Upper lobe of left lung (tissue), 6 donors: ENCODE measurements at regions not wholly inside any gene's neighbourhood (a gene's known extent, or its start where the extent isn't known, plus 50 kb on each side); places are given as distances from the start of the nearest gene placed in this dataset.

Experiments
- ATAC-seq, 2 donors: fragments of 200-7000 bp; cut with Tn5 transposase; one replicate each; pipeline ENCODE4 v1.9.1; 2022; ENCODE audit warnings: mild to moderate bottlenecking in 2 of 2, moderate library complexity in 2 of 2; ENCODE audit not compliant: low FRiP score in 2 of 2
- DNase-seq, 2 donors: peaks; one replicate each; pipeline ENCODE4 v3.0.0-alpha.2; 2019 to 2020
- H3K27ac ChIP-seq, 4 donors: fragments of 200-600 bp; sonication (generic); one replicate each; pipeline ENCODE4 v1.5.1; 2016 to 2019
- H3K27me3 ChIP-seq, 4 donors: fragments of 200-600 bp; sonication (generic); one replicate each; pipeline ENCODE4 v1.5.1; 2017 to 2019
- H3K36me3 ChIP-seq, 4 donors: fragments of 200-600 bp; sonication (generic); one replicate each; pipeline ENCODE4 v1.5.1; 2016 to 2019
- H3K4me1 ChIP-seq, 4 donors: fragments of 200-600 bp; sonication (generic); one replicate each; pipeline ENCODE4 v1.5.1; 2018 to 2019
- H3K4me3 ChIP-seq, 4 donors: fragments of 200-600 bp; sonication (generic); one replicate each; pipeline ENCODE4 v1.5.1; 2017 to 2019; ENCODE audit warnings: mild to moderate bottlenecking in 2 of 4, moderate library complexity in 1 of 4
- H3K9me3 ChIP-seq, 4 donors: fragments of 200-600 bp; sonication (generic); one replicate each; pipeline ENCODE4 v1.5.1; 2018 to 2019
- CTCF ChIP-seq, 6 experiments: fragments of 450-650 bp in 4 of 6; fragments of 200-600 bp in 2 of 6; sonication (generic) in 2 of 6; IDR thresholded peaks; one replicate each; pipeline ENCODE4 v1.5.1; 2016 to 2019; ENCODE audit warnings: antibody characterized with exemption in 6 of 6
- EP300 ChIP-seq, 4 donors: sonication (generic); formaldehyde crosslinking; IDR thresholded peaks; one replicate each; pipeline ENCODE4 v1.5.1; 2017; ENCODE audit warnings: antibody characterized with exemption in 4 of 4, control low read depth in 2 of 4
- POLR2A ChIP-seq, 4 donors: fragments of 450-650 bp; IDR thresholded peaks; one replicate each; pipeline ENCODE4 v1.5.1; 2016 to 2017; ENCODE audit warnings: antibody characterized with exemption in 4 of 4, mild to moderate bottlenecking in 2 of 4
- POLR2AphosphoS5 ChIP-seq, 2 donors: sonication (generic); formaldehyde crosslinking; IDR thresholded peaks; one replicate each; pipeline ENCODE4 v1.5.1; 2017; ENCODE audit warnings: antibody characterized with exemption in 2 of 2
- WGBS, 2 donors: methylation state at CpG; one replicate each; pipeline ENCODE4 v1.1.5; 2017 to 2018; 5-methylcytosine and 5-hydroxymethylcytosine counted together
- donor health status: DM: no; HTN: no; CAD: no; lungs with moderate emphysema.
- donor health status: DM: no; HTN: yes; CAD: no; lungs with severe emphysema.

- 51 to 62% methylated on average over 5 of the region's 5 CpGs for whole genome bisulfite sequencing, 2 donors
- H3K27ac ChIP-seq: no peak overlapping the region
- H3K9me3 ChIP-seq: no peaks in the 10 kb centered on the region
- H3K4me1 ChIP-seq: no peaks in the 10 kb centered on the region
- DNase-seq (no peak), ATAC-seq (no peak)
- TF ChIP-seq POLR2A (IDR thresholded peaks at IDR 0.05) (no peak), POLR2AphosphoS5 (IDR thresholded peaks at IDR 0.05) (no peak), CTCF (IDR thresholded peaks at IDR 0.05) (no peak), EP300 (IDR thresholded peaks at IDR 0.05) (no peak)
- no peak overlapping the region for H3K4me3 ChIP-seq
- H3K36me3 ChIP-seq: no peaks in the 10 kb centered on the region
- H3K27me3 ChIP-seq: no peaks in the 10 kb centered on the region
Observed at GRCh38 chr17:11023639-11024479, 186.0 kb upstream of the PIRT start.

- Histone ChIP-seq H3K36me3 (no peaks in the 10 kb centered on the region), H3K27me3 (peaks cover 0 to 2% (median 0%) of the 10 kb centered on the region in 4 donors), H3K9me3 (no peaks in the 10 kb centered on the region), H3K4me3 (no peak overlapping the region), H3K4me1 (no peaks in the 10 kb centered on the region), H3K27ac (no peak overlapping the region)
- DNase-seq (no peak), ATAC-seq (no peak)
- 67 to 91% methylated on average over 5 of the region's 5 CpGs for WGBS, 2 donors
- TF ChIP-seq POLR2AphosphoS5 (IDR thresholded peaks at IDR 0.05): no peak
- TF ChIP-seq EP300 (IDR thresholded peaks at IDR 0.05): no peak
- no peak for TF ChIP-seq CTCF (IDR thresholded peaks at IDR 0.05)
- no peak for TF ChIP-seq POLR2A (IDR thresholded peaks at IDR 0.05)
Observed at GRCh38 chr17:11006530-11006929, 168.6 kb upstream of the PIRT start.

GRCh38 chr17:11005940-11006339, 168.1 kb upstream of the PIRT start:
- ATAC-seq: no peak
- no peaks in the 10 kb centered on the region for H3K4me1 ChIP-seq
- peaks cover 0 to 2% (median 0%) of the 10 kb centered on the region in 4 donors for H3K27me3 ChIP-seq
- no peak overlapping the region for H3K4me3 ChIP-seq
- no peaks in the 10 kb centered on the region for H3K9me3 ChIP-seq
- 79 to 84% methylated on average over 8 of the region's 8 CpGs for WGBS, 2 donors
- no peak for DNase-seq
- no peaks in the 10 kb centered on the region for H3K36me3 ChIP-seq
- TF ChIP-seq POLR2A (IDR thresholded peaks at IDR 0.05) (no peak), CTCF (IDR thresholded peaks at IDR 0.05) (no peak), POLR2AphosphoS5 (IDR thresholded peaks at IDR 0.05) (no peak), EP300 (IDR thresholded peaks at IDR 0.05) (no peak)
- no peak overlapping the region for H3K27ac ChIP-seq

DNA sequence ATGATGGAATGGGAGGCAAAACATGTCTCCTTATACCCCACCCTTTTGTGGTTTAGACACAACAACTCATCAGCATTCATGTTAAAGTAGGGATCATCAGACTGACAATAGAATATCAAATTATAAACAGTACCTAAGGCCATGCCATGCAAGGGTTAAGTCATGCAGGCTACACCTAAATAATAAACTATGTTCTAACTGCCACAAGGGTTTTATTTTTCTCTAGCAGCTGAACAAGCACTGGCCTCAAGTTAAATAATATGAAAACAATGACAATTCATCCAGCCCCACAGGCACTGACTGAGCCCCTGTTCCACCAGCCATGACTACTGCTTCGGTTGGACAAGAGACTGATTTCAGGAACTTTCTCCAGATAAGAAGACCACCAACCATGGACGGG, 164.5 kb upstream of the PIRT start:
- no peak for TF ChIP-seq POLR2A (IDR thresholded peaks at IDR 0.05)
- TF ChIP-seq EP300 (IDR thresholded peaks at IDR 0.05): no peak
- TF ChIP-seq POLR2AphosphoS5 (IDR thresholded peaks at IDR 0.05): no peak
- TF ChIP-seq CTCF (IDR thresholded peaks at IDR 0.05): no peak
- WGBS, 2 donors: 63 to 70% methylated on average over 2 of the region's 2 CpGs
- H3K9me3 ChIP-seq: no peaks in the 10 kb centered on the region
- DNase-seq (no peak), ATAC-seq (no peak)
- H3K36me3 ChIP-seq: no peaks in the 10 kb centered on the region
- H3K27me3 ChIP-seq: peaks cover 0 to 2% (median 0%) of the 10 kb centered on the region in 4 donors
- H3K4me3 ChIP-seq: no peak overlapping the region
- no peak overlapping the region for H3K27ac ChIP-seq
- H3K4me1 ChIP-seq: no peaks in the 10 kb centered on the region

GRCh38 chr17:11001651-11002050, 163.8 kb upstream of the PIRT start:
- Histone ChIP-seq H3K4me3 (no peak overlapping the region), H3K9me3 (no peaks in the 10 kb centered on the region), H3K4me1 (no peaks in the 10 kb centered on the region), H3K27me3 (peaks cover 0 to 2% (median 0%) of the 10 kb centered on the region in 4 donors), H3K36me3 (no peaks in the 10 kb centered on the region), H3K27ac (no peak overlapping the region)
- no peak for DNase-seq
- TF ChIP-seq EP300 (IDR thresholded peaks at IDR 0.05): no peak
- TF ChIP-seq POLR2A (IDR thresholded peaks at IDR 0.05): no peak
- no peak for TF ChIP-seq POLR2AphosphoS5 (IDR thresholded peaks at IDR 0.05)
- TF ChIP-seq CTCF (IDR thresholded peaks at IDR 0.05): no peak
- ATAC-seq: no peak
- WGBS, 2 donors: 37 to 44% methylated on average over 4 of the region's 4 CpGs
